ENCODE measurements at regions not wholly inside any gene's neighbourhood (a gene's known extent, or its start where the extent isn't known, plus 50 kb on each side); places are given as distances from the start of the nearest gene placed in this dataset.
"Not testable (repeated sequence)": the region's sequence is repeated elsewhere in the genome, so short reads cannot be mapped to it uniquely, and the experiment has no call there.

GRCh38 chr22:25464326-25464725, 100.1 kb upstream of the GRK3 start:
- not testable (repeated sequence) for DNase-seq
- intact Hi-C loops (cut with DNase I) = loop anchor here (5.0 kb wide), 2 partner anchors 233 to 308 kb away; no protein-coding TSS in a partner anchor

- no peak for DNase-seq
- intact Hi-C loops (cut with DNase I) = no loop called here
These were observed 98.5 kb upstream of the GRK3 start for GRCh38 chr22:25465949-25466348.

- intact Hi-C loops (cut with DNase I) = no loop called here
These were observed 92.1 kb upstream of the GRK3 start for GRCh38 chr22:25472382-25472781.

GRCh38 chr22:25475257-25476022, 89.0 kb upstream of the GRK3 start:
- peak in 15 of 42 donors; percentile 12 to 57 (median 24) for DNase-seq
- intact Hi-C loops (cut with DNase I) = no loop called here

More at GRCh38 chr22:25472382-25472781, 92.1 kb upstream of the GRK3 start:
- no peak for DNase-seq

GRCh38 chr22:25477358-25477757, 87.1 kb upstream of the GRK3 start:
- DNase-seq = no peak
- intact Hi-C loops (cut with DNase I) = no loop called here

- DNase-seq = no peak
- intact Hi-C loops (cut with DNase I) = no loop called here
These were observed 86.4 kb upstream of the GRK3 start for GRCh38 chr22:25478111-25478510.

GRCh38 chr22:25478528-25478927, 85.9 kb upstream of the GRK3 start:
- peak in 3 of 42 donors; percentile 20 to 37 (median 35) for DNase-seq
- intact Hi-C loops (cut with DNase I) = no loop called here

- DNase-seq = not testable (repeated sequence)
These were observed 83.6 kb upstream of the GRK3 start for GRCh38 chr22:25480868-25481267.

GRCh38 chr22:25482091-25482760, 82.2 kb upstream of the GRK3 start:
- intact Hi-C loops (cut with DNase I) = no loop called here
- DNase-seq = no peak

More at GRCh38 chr22:25480868-25481267, 83.6 kb upstream of the GRK3 start:
- intact Hi-C loops (cut with DNase I) = not testable (repeated sequence)

GRCh38 chr22:25482868-25483639, 81.4 kb upstream of the GRK3 start:
- DNase-seq = peak in 30 of 42 donors; percentile 19 to 70 (median 42)

GRCh38 chr22:25483931-25484330, 80.5 kb upstream of the GRK3 start:
- intact Hi-C loops (cut with DNase I) = no loop called here
- DNase-seq = no peak

More at GRCh38 chr22:25482868-25483639, 81.4 kb upstream of the GRK3 start:
- intact Hi-C loops (cut with DNase I) = no loop called here

- intact Hi-C loops (cut with DNase I) = no loop called here
- no peak for DNase-seq
These were observed 79.8 kb upstream of the GRK3 start for GRCh38 chr22:25484521-25485315.

GRCh38 chr22:25485626-25486545, 78.6 kb upstream of the GRK3 start:
- no peak for DNase-seq
- intact Hi-C loops (cut with DNase I) = no loop called here

- no peak for DNase-seq
- intact Hi-C loops (cut with DNase I) = no loop called here
These were observed 77.0 kb upstream of the GRK3 start for GRCh38 chr22:25487508-25487907.

- intact Hi-C loops (cut with DNase I) = no loop called here
These were observed 76.0 kb upstream of the GRK3 start for GRCh38 chr22:25488244-25489020.

GRCh38 chr22:25489947-25490346, 74.5 kb upstream of the GRK3 start:
- intact Hi-C loops (cut with DNase I) = no loop called here
- DNase-seq = no peak

More at GRCh38 chr22:25488244-25489020, 76.0 kb upstream of the GRK3 start:
- DNase-seq = peak in 22 of 42 donors; percentile 6 to 61 (median 30)

GRCh38 chr22:25490896-25491295, 73.6 kb upstream of the GRK3 start:
- intact Hi-C loops (cut with DNase I) = no loop called here
- DNase-seq = peak in 22 of 42 donors; percentile 11 to 70 (median 42)
